CD14-positive monocyte (primary cell): ENCODE measurements at regions not wholly inside any gene's neighbourhood (a gene's known extent, or its start where the extent isn't known, plus 50 kb on each side); places are given as distances from the start of the nearest gene placed in this dataset.

Experiments
- DNase-seq, 3 donors: peaks; one replicate each; pipeline ENCODE4 v3.0.0-alpha.2; 2011 to 2022
- H2AFZ ChIP-seq: 2 replicates; pipeline ENCODE4 v1.6.0; 2012; ENCODE audit warnings: mild to moderate bottlenecking, low read depth, low read length, inconsistent platforms; ENCODE audit not compliant: insufficient read depth, poor library complexity, severe bottlenecking
- H3K27ac ChIP-seq, 2 donors: 1 replicate in 1 of 2; 2 replicates in 1 of 2; pipeline ENCODE4 v1.5.1; 2012 to 2013; ENCODE audit warnings: low read length in 2 of 2, control low read depth in 1 of 2, inconsistent platforms in 1 of 2, low read depth in 1 of 2, mild to moderate bottlenecking in 1 of 2
- H3K27me3 ChIP-seq, 2 donors: one replicate each; pipeline versions ENCODE4 v1.6.0 to v1.6.1; 2011 to 2013; ENCODE audit warnings: low read length in 2 of 2; ENCODE audit not compliant: control insufficient read depth in 2 of 2, insufficient read depth in 2 of 2
- H3K36me3 ChIP-seq, 2 donors: replicated peaks in 1 of 2; 1 replicate in 1 of 2; 2 replicates in 1 of 2; pipeline versions ENCODE4 v1.5.1 to v1.6.1; 2012 to 2013; ENCODE audit warnings: low read length in 2 of 2, control low read depth in 1 of 2, inconsistent platforms in 1 of 2, mild to moderate bottlenecking in 1 of 2; ENCODE audit not compliant: insufficient read depth in 2 of 2, control insufficient read depth in 1 of 2
- H3K4me1 ChIP-seq, 2 donors: 1 replicate in 1 of 2; 2 replicates in 1 of 2; pipeline versions ENCODE4 v1.5.1 to v1.6.1; 2012 to 2013; ENCODE audit warnings: low read length in 2 of 2, control low read depth in 1 of 2, inconsistent platforms in 1 of 2, mild to moderate bottlenecking in 1 of 2, moderate library complexity in 1 of 2; ENCODE audit not compliant: insufficient read depth in 2 of 2, control insufficient read depth in 1 of 2
- H3K4me2 ChIP-seq: replicated peaks from 2 replicates; pipeline ENCODE3; 2012; ENCODE audit warnings: low read length, moderate library complexity, mild to moderate bottlenecking; ENCODE audit not compliant: poor library complexity, severe bottlenecking; ENCODE audit errors: extremely low read depth
- H3K4me3 ChIP-seq, 3 experiments: fragments of 200-600 bp in 1 of 3; sonication (generic) in 1 of 3; replicated peaks in 1 of 3; 1 replicate in 2 of 3; 2 replicates in 1 of 3; pipeline ENCODE4 v1.5.1; 2011 to 2013; ENCODE audit warnings: low read length in 3 of 3, mild to moderate bottlenecking in 3 of 3, control low read depth in 2 of 3, low read depth in 2 of 3, inconsistent platforms in 1 of 3, moderate library complexity in 1 of 3
- H3K79me2 ChIP-seq: 2 replicates; pipeline ENCODE4 v1.6.0; 2012; ENCODE audit warnings: mild to moderate bottlenecking, control low read depth, inconsistent platforms, low read length, moderate library complexity; ENCODE audit not compliant: insufficient read depth
- H3K9ac ChIP-seq: 2 replicates; pipeline ENCODE4 v1.6.0; 2017; ENCODE audit warnings: low read length, mild to moderate bottlenecking; ENCODE audit not compliant: insufficient read depth, poor library complexity, severe bottlenecking
- H3K9me3 ChIP-seq, 2 donors: replicated peaks in 1 of 2; 1 replicate in 1 of 2; 2 replicates in 1 of 2; pipeline versions ENCODE4 v1.5.1 to v1.6.1; 2012 to 2013; ENCODE audit warnings: low read length in 2 of 2, control low read depth in 1 of 2; ENCODE audit not compliant: control insufficient read depth in 1 of 2, insufficient read depth in 1 of 2
- H4K20me1 ChIP-seq: 2 replicates; pipeline ENCODE4 v1.6.0; 2012; ENCODE audit warnings: mild to moderate bottlenecking, low read length, control low read depth, moderate library complexity; ENCODE audit not compliant: insufficient read depth
- H3K27ac Mint-ChIP-seq, 7 donors: one replicate each; pipeline ENCODE4 v1.8.0; 2020; ENCODE audit warnings: mild to moderate bottlenecking in 7 of 7, mixed read lengths in 7 of 7, moderate library complexity in 6 of 7, inconsistent platforms in 2 of 7
- H3K27me3 Mint-ChIP-seq, 3 donors: one replicate each; pipeline ENCODE4 v1.8.0; 2021 to 2022; ENCODE audit warnings: low read depth in 3 of 3, mild to moderate bottlenecking in 3 of 3, mixed read lengths in 3 of 3, moderate library complexity in 3 of 3, inconsistent platforms in 1 of 3
- H3K36me3 Mint-ChIP-seq, 2 donors: one replicate each; pipeline ENCODE4 v1.8.0; 2020; ENCODE audit warnings: mixed read lengths in 2 of 2, inconsistent platforms in 1 of 2, mild to moderate bottlenecking in 1 of 2
- H3K4me1 Mint-ChIP-seq: one replicate; pipeline ENCODE4 v1.8.0; 2020; ENCODE audit warnings: mild to moderate bottlenecking, mixed read lengths
- H3K4me3 Mint-ChIP-seq, 2 donors: one replicate each; pipeline ENCODE4 v1.8.0; 2020; ENCODE audit warnings: mild to moderate bottlenecking in 2 of 2, mixed read lengths in 2 of 2, moderate library complexity in 1 of 2
- H3K9me3 Mint-ChIP-seq, 7 donors: one replicate each; pipeline ENCODE4 v1.8.0; 2020 to 2022; ENCODE audit warnings: mixed read lengths in 7 of 7, mild to moderate bottlenecking in 6 of 7, moderate library complexity in 6 of 7, inconsistent platforms in 2 of 7
- WGBS: methylation state at CpG from one replicate; pipeline ENCODE4 v1.1.5; 2013; ENCODE audit warnings: missing lambda C conversion rate; ENCODE audit not compliant: insufficient coverage; 5-methylcytosine and 5-hydroxymethylcytosine counted together
- intact Hi-C, 2 donors: fragments of 100-400 bp; cut with micrococcal nuclease; formaldehyde crosslinking; loops; one replicate each; pipeline versions ENCODE4 v1.15.0 to v1.15.1; 2023
- TF ChIP-seq, protein P1 (sequence below): fragments of 200-600 bp; IDR thresholded peaks from one replicate; pipeline ENCODE4 v1.8.0; 2022; ENCODE audit warnings: antibody characterized with exemption, mild to moderate bottlenecking

DNA sequence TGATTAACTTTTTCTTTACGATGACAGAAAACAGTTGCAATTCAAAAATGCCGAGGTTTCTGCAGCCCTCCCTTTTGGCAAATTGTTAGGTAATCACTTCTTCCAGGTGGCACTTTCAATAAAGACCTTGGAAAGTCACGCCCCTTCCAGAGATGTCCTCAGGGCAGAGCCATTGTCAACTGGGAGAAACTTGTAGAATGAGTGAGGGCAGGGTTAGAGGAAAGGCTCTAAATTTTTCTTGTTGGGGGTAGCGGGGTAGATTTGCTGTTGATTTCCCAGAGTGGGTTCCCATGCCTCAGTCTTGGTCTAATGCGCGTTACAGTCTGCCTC, 421.1 kb downstream of the FGF9 start:
- H3K36me3 ChIP-seq, result no peaks in the 10 kb centered on the region
- no peak overlapping the region for H3K4me2 ChIP-seq
- no peaks in the 10 kb centered on the region for H4K20me1 ChIP-seq
- no peaks in the 10 kb centered on the region for H3K79me2 ChIP-seq
- no peak overlapping the region for H3K4me3 ChIP-seq
- no peak overlapping the region for H3K9ac ChIP-seq
- TF ChIP-seq, protein P1, sequence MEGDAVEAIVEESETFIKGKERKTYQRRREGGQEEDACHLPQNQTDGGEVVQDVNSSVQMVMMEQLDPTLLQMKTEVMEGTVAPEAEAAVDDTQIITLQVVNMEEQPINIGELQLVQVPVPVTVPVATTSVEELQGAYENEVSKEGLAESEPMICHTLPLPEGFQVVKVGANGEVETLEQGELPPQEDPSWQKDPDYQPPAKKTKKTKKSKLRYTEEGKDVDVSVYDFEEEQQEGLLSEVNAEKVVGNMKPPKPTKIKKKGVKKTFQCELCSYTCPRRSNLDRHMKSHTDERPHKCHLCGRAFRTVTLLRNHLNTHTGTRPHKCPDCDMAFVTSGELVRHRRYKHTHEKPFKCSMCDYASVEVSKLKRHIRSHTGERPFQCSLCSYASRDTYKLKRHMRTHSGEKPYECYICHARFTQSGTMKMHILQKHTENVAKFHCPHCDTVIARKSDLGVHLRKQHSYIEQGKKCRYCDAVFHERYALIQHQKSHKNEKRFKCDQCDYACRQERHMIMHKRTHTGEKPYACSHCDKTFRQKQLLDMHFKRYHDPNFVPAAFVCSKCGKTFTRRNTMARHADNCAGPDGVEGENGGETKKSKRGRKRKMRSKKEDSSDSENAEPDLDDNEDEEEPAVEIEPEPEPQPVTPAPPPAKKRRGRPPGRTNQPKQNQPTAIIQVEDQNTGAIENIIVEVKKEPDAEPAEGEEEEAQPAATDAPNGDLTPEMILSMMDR, result no peak
- no peak overlapping the region for H3K4me3 Mint-ChIP-seq
- H2AFZ ChIP-seq, result no peak overlapping the region
- H3K27ac Mint-ChIP-seq, result no peak overlapping the region
- no peaks in the 10 kb centered on the region for H3K4me1 ChIP-seq
- intact Hi-C loops, result no loop called here
- H3K9me3 ChIP-seq, result peaks cover 0 to 7% of the 10 kb centered on the region in 2 donors
- no peaks in the 10 kb centered on the region for H3K36me3 Mint-ChIP-seq
- no peaks in the 10 kb centered on the region for H3K4me1 Mint-ChIP-seq
- 50% methylated on average over 2 of the region's 6 CpGs for WGBS
- DNase-seq, result no peak
- H3K27me3 ChIP-seq, result no peaks in the 10 kb centered on the region
- H3K27me3 Mint-ChIP-seq, result peaks cover 0 to 6% (median 4%) of the 10 kb centered on the region in 3 donors
- no peak overlapping the region for H3K27ac ChIP-seq
- peaks cover 4 to 16% (median 8%) of the 10 kb centered on the region in 7 donors for H3K9me3 Mint-ChIP-seq

DNA sequence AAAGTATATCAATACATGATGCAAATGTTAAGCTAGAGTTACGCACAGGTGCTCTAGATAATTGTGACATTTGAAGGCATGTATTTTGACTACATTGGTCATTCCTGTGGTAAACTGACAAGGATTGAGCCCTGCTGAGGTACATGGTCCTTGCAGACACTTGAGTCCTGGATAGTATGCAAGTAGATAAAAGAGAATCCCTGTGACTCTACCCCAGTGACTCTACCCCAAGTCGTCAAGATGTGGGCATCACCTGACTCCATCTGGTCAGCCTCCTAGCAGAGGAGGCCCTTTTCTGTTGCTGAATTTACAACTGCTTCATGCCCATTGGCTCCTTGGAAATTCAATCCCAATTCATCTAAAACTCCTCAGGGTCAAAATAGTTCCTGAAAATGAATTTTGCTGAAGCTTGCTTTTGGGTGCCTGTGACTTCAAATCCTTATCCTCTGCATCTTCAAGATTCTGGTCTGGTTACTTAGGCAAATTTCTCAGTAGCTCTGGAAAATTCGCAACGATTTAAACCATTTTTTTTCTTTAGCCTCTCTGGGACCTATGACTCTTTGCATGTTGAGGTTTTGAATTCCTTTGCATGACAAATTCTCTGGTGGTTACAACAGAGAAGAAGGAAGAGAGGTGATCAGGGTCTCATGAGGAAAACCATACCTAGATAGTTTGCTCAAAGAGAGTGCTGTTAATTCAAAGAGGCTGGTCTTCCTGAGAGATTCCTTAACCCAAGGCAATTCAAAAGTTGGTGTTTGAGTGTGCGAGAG, 422.1 kb downstream of the FGF9 start:
- Histone ChIP-seq H3K27ac (no peak overlapping the region), H3K4me2 (no peak overlapping the region), H3K9ac (no peak overlapping the region), H2AFZ (no peak overlapping the region), H4K20me1 (no peaks in the 10 kb centered on the region), H3K4me1 (no peaks in the 10 kb centered on the region), H3K27me3 (no peaks in the 10 kb centered on the region), H3K79me2 (no peaks in the 10 kb centered on the region), H3K4me3 (no peak overlapping the region), H3K9me3 (peaks cover 0 to 4% of the 10 kb centered on the region in 2 donors), H3K36me3 (no peaks in the 10 kb centered on the region)
- H3K27ac Mint-ChIP-seq, result no peak overlapping the region
- H3K4me3 Mint-ChIP-seq, result no peak overlapping the region
- 100% methylated on average over 2 of the region's 5 CpGs for WGBS
- H3K27me3 Mint-ChIP-seq, result peaks cover 0 to 6% (median 4%) of the 10 kb centered on the region in 3 donors
- DNase-seq, result no peak
- H3K9me3 Mint-ChIP-seq, result peaks cover 3 to 9% (median 6%) of the 10 kb centered on the region in 7 donors
- TF ChIP-seq, protein P1, result no peak
- intact Hi-C loops, result no loop called here
- H3K4me1 Mint-ChIP-seq, result no peaks in the 10 kb centered on the region
- H3K36me3 Mint-ChIP-seq, result no peaks in the 10 kb centered on the region
